HL-60/S4 (cell line): ENCODE measurements at regions not wholly inside any gene's neighbourhood (a gene's known extent, or its start where the extent isn't known, plus 50 kb on each side); places are given as distances from the start of the nearest gene placed in this dataset.

Experiments used
- in situ Hi-C: fragments of 300-500 bp; cut with MboI; formaldehyde crosslinking; loops from 2 replicates; pipeline ENCODE4 v1.14.3; 2022; ENCODE audit warnings: low sequenced_read_pairs

- in situ Hi-C loops: no loop called here
Measured at GRCh38 chr2:238669581-238670080, 178.3 kb upstream of the TWIST2 start.

DNA sequence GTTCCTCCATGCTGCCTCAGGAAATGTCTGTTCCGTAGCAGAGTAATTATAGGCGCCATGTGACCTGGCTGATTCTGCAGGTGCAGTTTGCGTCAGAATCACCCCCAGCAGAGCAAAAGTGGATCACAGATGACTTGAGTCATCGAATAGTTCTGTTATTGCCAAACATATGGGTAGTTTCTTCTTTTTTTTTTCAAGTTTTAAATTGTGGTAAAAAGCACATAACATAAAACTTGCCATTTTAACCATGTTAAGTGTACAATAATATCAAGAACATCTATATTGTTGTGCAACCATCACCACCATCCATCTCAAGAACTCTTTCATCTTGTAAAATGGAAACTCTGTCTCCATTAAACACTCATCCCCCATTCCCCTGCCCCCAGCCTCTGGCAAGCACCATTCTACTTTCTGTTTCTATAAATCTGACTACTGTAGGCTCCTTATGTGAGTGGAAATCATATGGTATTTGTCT is 177.7 kb upstream of the TWIST2 start:
- in situ Hi-C loops: no loop called here

GRCh38 chr2:238682536-238682935 is 165.3 kb upstream of the TWIST2 start:
- in situ Hi-C loops: no loop called here

GRCh38 chr2:238684362-238685326 is 163.2 kb upstream of the TWIST2 start:
- in situ Hi-C loops: no loop called here

DNA sequence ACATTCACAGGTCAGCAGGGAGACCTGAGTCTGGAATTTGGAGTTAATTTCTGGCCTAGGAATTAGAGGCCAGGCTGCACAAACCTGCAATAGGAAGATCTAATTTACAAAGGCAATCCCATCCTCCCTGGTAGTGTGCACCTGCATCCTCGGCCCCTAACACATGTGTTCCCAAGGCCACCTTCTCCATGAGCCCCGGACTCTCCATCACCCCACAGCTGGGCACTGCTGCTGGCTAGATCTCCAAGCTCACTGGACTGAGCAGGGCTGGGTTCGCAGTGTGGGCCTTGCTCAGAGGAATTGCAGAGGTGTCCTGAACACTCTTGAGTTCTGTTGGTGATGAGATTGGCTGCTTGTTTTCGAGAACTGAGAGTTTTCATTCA is 162.6 kb upstream of the TWIST2 start:
- in situ Hi-C loops: no loop called here

DNA sequence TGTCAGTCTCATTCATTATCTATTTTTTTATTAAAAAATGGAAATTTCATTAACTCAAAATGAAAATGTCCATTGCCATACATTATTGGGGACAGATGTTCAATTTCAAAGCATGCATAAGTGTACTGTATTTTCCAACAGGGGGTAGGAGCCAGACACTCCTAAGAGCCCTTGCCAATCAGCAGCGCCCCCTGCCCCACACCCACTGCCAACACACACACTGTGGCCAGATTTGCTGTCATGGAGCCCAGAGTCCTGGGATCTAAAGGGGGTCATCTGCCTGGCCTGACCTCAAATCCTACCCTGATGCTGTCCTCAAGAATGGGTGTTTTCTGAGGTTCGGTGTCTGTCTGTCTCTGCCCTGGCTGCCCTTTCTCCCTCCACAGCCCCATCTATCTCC is 162.2 kb upstream of the TWIST2 start:
- in situ Hi-C loops: no loop called here

DNA sequence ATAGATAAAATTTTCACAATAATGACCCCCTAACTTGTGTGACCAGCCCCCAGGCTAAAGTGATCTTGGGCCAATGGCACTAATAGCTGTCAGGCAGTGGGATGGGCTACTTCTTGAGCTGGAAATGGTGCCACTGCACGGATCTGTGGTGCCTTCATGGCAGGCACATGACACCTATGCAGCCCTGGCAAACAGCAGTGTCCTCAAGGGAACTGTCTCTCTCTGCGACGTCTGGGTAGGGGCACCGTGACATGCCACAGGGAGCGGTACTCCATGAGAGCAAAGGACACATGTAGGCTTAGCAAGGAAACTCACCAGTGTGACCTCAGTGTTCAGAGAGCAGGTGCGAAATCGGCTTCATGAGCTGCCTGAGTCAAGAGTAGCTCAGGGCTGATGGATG is 161.7 kb upstream of the TWIST2 start:
- in situ Hi-C loops: no loop called here

- in situ Hi-C loops: no loop called here
Measured at GRCh38 chr2:238688193-238689153, 159.4 kb upstream of the TWIST2 start.

DNA sequence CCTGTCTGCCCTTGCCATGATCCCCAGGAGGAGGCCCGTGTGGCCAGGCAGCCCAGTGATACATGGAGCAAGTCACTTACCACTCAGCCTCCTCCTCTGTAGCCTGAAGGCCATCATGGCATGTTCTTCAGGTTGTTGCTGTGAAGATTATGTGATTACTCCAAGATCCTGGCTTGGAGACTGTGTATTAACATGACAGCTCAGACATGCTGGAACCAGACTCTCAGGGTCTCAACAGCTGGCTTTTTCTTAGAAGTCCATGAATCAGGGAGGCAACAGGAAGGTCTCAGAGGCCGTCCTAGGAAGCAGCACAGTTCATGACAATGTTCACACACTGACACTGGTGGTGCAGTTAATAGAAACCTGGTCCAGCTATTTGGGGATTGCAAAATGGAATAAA is 158.6 kb upstream of the TWIST2 start:
- in situ Hi-C loops: no loop called here

GRCh38 chr2:238689871-238690389 is 158.0 kb upstream of the TWIST2 start:
- in situ Hi-C loops: no loop called here

- in situ Hi-C loops: no loop called here
Measured at GRCh38 chr2:238690511-238690910, 157.4 kb upstream of the TWIST2 start.

- in situ Hi-C loops: no loop called here
Measured at GRCh38 chr2:238691596-238692491, 156.0 kb upstream of the TWIST2 start.

DNA sequence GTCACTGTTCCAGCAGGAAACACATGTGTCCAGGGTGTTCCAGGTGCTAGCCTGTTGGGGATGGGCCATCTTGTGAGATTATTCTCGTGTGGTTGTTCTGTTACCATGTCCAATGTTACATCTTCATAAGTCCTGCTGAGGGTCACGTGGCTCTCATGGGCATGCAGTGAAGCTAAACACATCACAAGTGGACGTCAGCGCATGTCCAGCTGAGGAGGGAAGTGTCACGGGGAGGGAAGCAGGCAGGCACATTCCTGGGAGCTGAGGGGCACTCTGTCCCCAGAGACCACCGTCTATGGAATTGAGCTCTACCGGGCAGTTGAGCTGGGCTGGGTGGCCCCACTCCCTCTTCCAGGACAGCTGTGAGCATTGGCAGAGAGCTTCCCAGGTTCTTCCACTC is 155.3 kb upstream of the TWIST2 start:
- in situ Hi-C loops: no loop called here

GRCh38 chr2:238693337-238694093 is 154.4 kb upstream of the TWIST2 start:
- in situ Hi-C loops: no loop called here

DNA sequence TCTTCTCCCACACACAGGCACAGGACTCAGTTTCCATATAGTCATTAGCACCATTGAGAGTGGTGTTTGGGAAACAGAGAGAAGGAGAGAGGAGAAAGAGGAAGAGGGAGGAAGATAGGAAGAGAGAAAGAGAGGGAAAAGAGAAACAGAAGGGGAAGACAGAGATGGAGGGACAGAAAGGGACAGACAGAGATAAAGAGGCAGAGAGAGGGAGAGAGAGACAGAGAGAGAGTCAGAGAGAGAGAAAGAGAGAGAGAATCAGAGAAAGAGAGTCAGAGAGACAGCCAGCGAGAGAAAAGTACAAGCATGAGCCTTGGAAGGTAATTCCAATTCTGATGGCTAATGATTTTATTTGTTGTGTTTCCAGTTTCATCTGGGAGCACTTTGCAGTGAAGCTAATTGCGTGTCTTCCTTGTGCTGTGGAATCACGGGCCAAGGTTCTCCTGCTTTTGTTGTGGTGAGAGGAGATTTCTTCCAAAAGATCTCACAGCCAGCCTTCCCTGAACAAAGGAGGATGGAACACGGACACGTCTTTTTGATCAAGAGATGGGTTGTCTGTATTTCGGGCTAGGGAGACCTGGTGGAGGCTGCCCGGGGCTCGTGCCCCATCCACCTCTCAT is 153.6 kb upstream of the TWIST2 start:
- in situ Hi-C loops: no loop called here

DNA sequence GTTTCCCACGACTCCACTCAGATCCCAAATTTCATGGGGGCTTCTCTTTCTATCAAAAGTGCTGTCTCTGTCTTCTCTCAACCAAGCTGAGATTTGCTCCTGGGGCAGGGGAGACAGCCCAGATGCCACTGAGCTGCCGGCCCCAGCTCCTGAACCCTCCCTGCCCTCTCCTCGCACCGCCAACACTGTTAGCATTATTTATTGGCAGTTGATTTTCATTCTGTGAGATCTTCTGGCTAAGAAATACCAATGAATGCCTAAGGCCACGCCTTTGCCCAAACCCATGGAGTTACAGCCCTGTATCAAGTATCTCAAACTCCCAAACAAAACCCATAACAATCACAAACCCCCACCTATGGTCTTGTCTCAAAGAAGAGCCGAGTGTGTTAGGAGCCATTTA is 153.0 kb upstream of the TWIST2 start:
- in situ Hi-C loops: no loop called here

DNA sequence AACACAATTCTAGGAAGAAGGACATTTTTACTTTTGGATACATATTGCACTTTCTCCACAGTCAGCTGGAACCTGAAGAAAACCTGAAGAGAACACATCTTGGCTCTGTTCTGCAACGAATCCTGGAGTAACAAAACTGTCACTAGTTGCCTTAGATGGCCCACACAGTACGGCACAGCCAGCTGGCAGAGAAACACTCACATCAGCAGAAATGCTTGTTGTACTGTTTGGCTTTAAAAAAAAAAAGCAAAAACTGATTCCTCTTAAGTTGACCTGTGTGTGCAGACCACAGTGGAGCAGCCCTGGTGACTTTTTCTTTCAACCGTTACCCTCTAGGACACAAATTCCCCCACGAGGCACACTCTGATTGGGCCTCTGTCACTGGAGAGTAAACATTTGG is 152.3 kb upstream of the TWIST2 start:
- in situ Hi-C loops: no loop called here

DNA sequence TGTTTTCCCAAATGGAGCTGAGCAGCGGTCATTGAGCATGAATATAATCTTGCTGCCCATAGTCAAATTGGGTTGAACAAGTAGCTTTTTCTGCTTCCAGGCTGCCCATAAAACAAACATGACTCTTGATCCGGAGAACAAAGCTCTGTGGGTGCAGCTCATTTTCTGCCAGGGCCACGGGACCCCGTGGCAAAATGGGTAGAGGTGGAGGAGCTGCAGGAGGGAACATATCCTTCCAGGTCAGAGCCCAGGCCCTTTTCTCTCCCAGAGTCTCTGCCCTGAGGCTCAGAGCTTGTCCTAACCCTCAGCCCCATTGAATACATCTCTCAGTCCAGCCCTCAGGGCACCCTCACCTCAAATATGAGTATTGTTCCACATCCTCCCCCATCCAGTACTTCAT is 151.6 kb upstream of the TWIST2 start:
- in situ Hi-C loops: no loop called here

- in situ Hi-C loops: no loop called here
Measured at GRCh38 chr2:238696786-238697185, 151.1 kb upstream of the TWIST2 start.
